SK-N-SH treated with all-trans-retinoic acid at 6 μM for 48 hours (cell line): ENCODE measurements at regions not wholly inside any gene's neighbourhood (a gene's known extent, or its start where the extent isn't known, plus 50 kb on each side); places are given as distances from the start of the nearest gene placed in this dataset.
"Not testable (repeated sequence)": the region's sequence is repeated elsewhere in the genome, so short reads cannot be mapped to it uniquely, and the experiment has no call there.

Source experiments
- ATAC-seq: fragments of 200-7000 bp; cut with Tn5 transposase; 3 replicates; pipeline ENCODE4 v1.9.1; 2020; ENCODE audit warnings: mild to moderate bottlenecking, moderate library complexity
- ARNTL ChIP-seq: fragments of 450-650 bp; formaldehyde crosslinking; IDR thresholded peaks from 2 replicates; pipeline ENCODE4 v1.5.0; 2020; ENCODE audit warnings: low read depth, mild to moderate bottlenecking, moderate library complexity, borderline replicate concordance
- BACH2 ChIP-seq: fragments of 250-450 bp; sonication (Bioruptor Pico); IDR thresholded peaks from 2 replicates; pipeline ENCODE4 v1.9.0; 2021; ENCODE audit warnings: mild to moderate bottlenecking, borderline replicate concordance
- CSDC2 ChIP-seq: fragments of 250-450 bp; sonication (Bioruptor Pico); IDR thresholded peaks from 2 replicates; pipeline ENCODE4 v1.5.0; 2020; ENCODE audit warnings: mild to moderate bottlenecking, moderate library complexity
- GLIS3 ChIP-seq: fragments of 250-450 bp; sonication (Bioruptor Pico); IDR thresholded peaks from 2 replicates; pipeline ENCODE4 v1.5.0; 2020; ENCODE audit warnings: mild to moderate bottlenecking, moderate library complexity
- ISL1 ChIP-seq: fragments of 250-450 bp; sonication (Bioruptor Pico); IDR thresholded peaks from 2 replicates; pipeline ENCODE4 v2.1.2; 2022; ENCODE audit warnings: mild to moderate bottlenecking, moderate library complexity
- PATZ1 ChIP-seq: fragments of 250-450 bp; sonication (Bioruptor Pico); IDR thresholded peaks from 2 replicates; pipeline ENCODE4 v1.8.0; 2020; ENCODE audit warnings: mild to moderate bottlenecking, moderate library complexity, borderline replicate concordance
- POU6F1 ChIP-seq: fragments of 250-450 bp; sonication (Bioruptor Pico); IDR thresholded peaks from 2 replicates; pipeline ENCODE4 v1.8.0; 2021; ENCODE audit warnings: low read depth, mild to moderate bottlenecking, moderate library complexity, borderline replicate concordance
- RARB ChIP-seq: fragments of 250-450 bp; sonication (Bioruptor Pico); IDR thresholded peaks from 2 replicates; pipeline ENCODE4 v1.8.0; 2021; ENCODE audit warnings: mild to moderate bottlenecking, moderate library complexity
- SNAI2 ChIP-seq: fragments of 250-450 bp; sonication (Bioruptor Pico); IDR thresholded peaks from 2 replicates; pipeline ENCODE4 v1.5.0; 2020; ENCODE audit warnings: mild to moderate bottlenecking, moderate library complexity
- TCF4 ChIP-seq: fragments of 250-450 bp; sonication (Bioruptor Pico); IDR thresholded peaks from 2 replicates; pipeline ENCODE4 v1.8.0; 2021; ENCODE audit warnings: mild to moderate bottlenecking, moderate library complexity, borderline replicate concordance
- TSHZ2 ChIP-seq: fragments of 250-450 bp; sonication (Bioruptor Pico); IDR thresholded peaks from 2 replicates; pipeline ENCODE4 v1.5.0; 2020; ENCODE audit warnings: mild to moderate bottlenecking, moderate library complexity
- ZC3H10 ChIP-seq: fragments of 250-450 bp; sonication (Bioruptor Pico); IDR thresholded peaks from 2 replicates; pipeline ENCODE4 v1.5.1; 2021; ENCODE audit warnings: mild to moderate bottlenecking, moderate library complexity
- ZFP3 ChIP-seq: fragments of 250-450 bp; sonication (Bioruptor Pico); IDR thresholded peaks from 2 replicates; pipeline ENCODE4 v1.5.0; 2020; ENCODE audit warnings: mild to moderate bottlenecking, moderate library complexity
- ZFP30 ChIP-seq: fragments of 450-650 bp; formaldehyde crosslinking; IDR thresholded peaks from 2 replicates; pipeline ENCODE4 v1.5.0; 2022; ENCODE audit warnings: mild to moderate bottlenecking, moderate library complexity
- ZNF70 ChIP-seq: fragments of 450-650 bp; formaldehyde crosslinking; IDR thresholded peaks from 2 replicates; pipeline ENCODE4 v1.5.0; 2020; ENCODE audit warnings: mild to moderate bottlenecking, moderate library complexity
- ZNF8 ChIP-seq: fragments of 450-650 bp; formaldehyde crosslinking; IDR thresholded peaks from 2 replicates; pipeline ENCODE4 v1.5.0; 2020; ENCODE audit warnings: mild to moderate bottlenecking, moderate library complexity
- TF ChIP-seq, protein P1 (sequence below): fragments of 250-450 bp; sonication (Bioruptor Pico); IDR thresholded peaks from 2 replicates; pipeline ENCODE4 v1.5.1; 2020; ENCODE audit warnings: low read depth, mild to moderate bottlenecking, moderate library complexity

GRCh38 chr6:112441607-112442006 is 94.5 kb downstream of the RFPL4B start:
- no peak for TF ChIP-seq PATZ1
- no peak for TF ChIP-seq BACH2 (CRISPR knock-in tag)
- TF ChIP-seq POU6F1 (CRISPR knock-in tag), result no peak
- no peak for TF ChIP-seq ZC3H10
- no peak for TF ChIP-seq SNAI2 (CRISPR knock-in tag)
- TF ChIP-seq ARNTL (CRISPR knock-in tag), result no peak
- TF ChIP-seq RARB (CRISPR knock-in tag), result no peak
- no peak for TF ChIP-seq CSDC2 (CRISPR knock-in tag)
- TF ChIP-seq ZNF8 (CRISPR knock-in tag), result no peak
- no peak for TF ChIP-seq ISL1 (CRISPR knock-in tag)
- no peak for TF ChIP-seq ZNF70 (CRISPR knock-in tag)
- no peak for TF ChIP-seq ZFP30 (CRISPR knock-in tag)
- no peak for TF ChIP-seq TSHZ2 (CRISPR knock-in tag)
- no peak for TF ChIP-seq ZFP3 (CRISPR knock-in tag)
- no peak for TF ChIP-seq TCF4 (CRISPR knock-in tag)
- TF ChIP-seq GLIS3, result no peak
- TF ChIP-seq, all 23 proteins: peak for 0
- no peak for ATAC-seq

DNA sequence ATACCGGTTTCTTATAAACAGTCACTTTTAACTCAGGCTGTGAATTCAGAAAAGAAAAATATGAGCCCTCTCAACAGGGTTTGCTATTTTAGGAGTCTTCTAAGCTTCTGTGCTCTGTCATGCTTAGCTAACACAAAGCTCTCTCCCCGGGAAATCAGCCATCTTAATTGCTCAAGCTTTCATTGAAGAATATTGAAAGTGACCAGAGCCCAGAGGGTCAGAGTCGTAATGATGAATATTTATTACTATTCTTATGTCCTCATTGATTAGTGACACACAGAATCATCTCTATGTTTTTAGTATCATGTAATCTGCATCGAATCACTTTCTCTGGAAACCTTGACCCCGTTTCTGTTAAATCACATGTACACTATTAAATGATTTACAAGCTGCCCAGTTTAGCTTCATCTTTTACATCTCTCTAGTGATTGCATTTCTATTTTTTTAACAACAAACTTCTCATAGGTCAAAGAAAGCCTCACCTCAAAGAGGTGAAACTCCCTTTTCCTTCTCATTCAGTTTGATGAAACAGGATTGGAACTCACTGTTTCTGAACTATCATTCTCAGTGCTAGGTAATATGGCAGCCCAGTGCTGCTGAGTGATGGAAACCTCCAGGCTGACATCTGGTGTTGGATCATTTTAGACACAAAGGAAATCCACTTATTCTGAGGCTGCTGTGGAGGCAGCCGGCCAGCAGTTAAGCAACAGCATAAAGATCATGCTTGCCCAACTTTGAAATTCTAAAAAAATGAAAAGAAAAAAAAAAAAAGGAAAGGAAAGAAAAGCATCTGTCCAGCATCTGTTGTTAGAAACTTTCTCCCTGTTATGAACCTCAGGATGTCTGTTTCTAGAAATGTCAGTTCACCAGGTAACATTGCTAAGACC is 96.3 kb downstream of the RFPL4B start:
- no peak for ATAC-seq
- TF ChIP-seq ZNF70 (CRISPR knock-in tag) (no peak), TSHZ2 (CRISPR knock-in tag) (no peak), TCF4 (CRISPR knock-in tag) (no peak)
- TF ChIP-seq, protein P1, sequence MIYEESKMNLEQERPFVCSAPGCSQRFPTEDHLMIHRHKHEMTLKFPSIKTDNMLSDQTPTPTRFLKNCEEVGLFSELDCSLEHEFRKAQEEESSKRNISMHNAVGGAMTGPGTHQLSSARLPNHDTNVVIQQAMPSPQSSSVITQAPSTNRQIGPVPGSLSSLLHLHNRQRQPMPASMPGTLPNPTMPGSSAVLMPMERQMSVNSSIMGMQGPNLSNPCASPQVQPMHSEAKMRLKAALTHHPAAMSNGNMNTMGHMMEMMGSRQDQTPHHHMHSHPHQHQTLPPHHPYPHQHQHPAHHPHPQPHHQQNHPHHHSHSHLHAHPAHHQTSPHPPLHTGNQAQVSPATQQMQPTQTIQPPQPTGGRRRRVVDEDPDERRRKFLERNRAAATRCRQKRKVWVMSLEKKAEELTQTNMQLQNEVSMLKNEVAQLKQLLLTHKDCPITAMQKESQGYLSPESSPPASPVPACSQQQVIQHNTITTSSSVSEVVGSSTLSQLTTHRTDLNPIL (CRISPR knock-in tag), result no peak

GRCh38 chr6:112448786-112449185 is 101.7 kb downstream of the RFPL4B start:
- ATAC-seq, result not testable (repeated sequence)
